A673 (cell line): ENCODE measurements at regions not wholly inside any gene's neighbourhood (a gene's known extent, or its start where the extent isn't known, plus 50 kb on each side); places are given as distances from the start of the nearest gene placed in this dataset.

Experiments used
- BruUV-seq: library from RNA; stranded (reverse); fragments of 400-500 nt; replicated peaks from 2 replicates; lab custom pipeline; 2021; lab: Mats Ljungman, UMichigan
- CTCF ChIA-PET: fragments of 300-600 bp; sonication (Branson Sonifier 250); formaldehyde crosslinking; loops from one replicate; lab custom pipeline; 2022; ENCODE audit warnings: antibody characterized with exemption; lab: Charles Lee
- POLR2A ChIA-PET: fragments of 300-600 bp; sonication (Branson Sonifier 250); formaldehyde crosslinking; loops from one replicate; lab custom pipeline; 2022; ENCODE audit warnings: antibody characterized with exemption; ENCODE audit not compliant: low non-redundant PET; lab: Charles Lee
- DNase-seq: peaks from one replicate; pipeline ENCODE4 v3.0.0-alpha.2; 2015; ENCODE audit warnings: low spot score
- H3K27ac ChIP-seq: fragments of 200-600 bp; sonication (generic); 2 replicates; pipeline ENCODE4 v1.5.1; 2016; ENCODE audit warnings: mixed run types, low read depth, mild to moderate bottlenecking, mixed read lengths, antibody characterized with exemption, low read length; ENCODE audit not compliant: poor library complexity, severe bottlenecking
- H3K27me3 ChIP-seq: fragments of 200-600 bp; sonication (generic); replicated peaks from 2 replicates; pipeline ENCODE4 v1.6.1; 2017; ENCODE audit warnings: mixed run types, low read depth, mild to moderate bottlenecking, mixed read lengths, antibody characterized with exemption, low read length; ENCODE audit not compliant: insufficient read depth, poor library complexity
- H3K36me3 ChIP-seq: fragments of 200-600 bp; sonication (generic); 2 replicates; pipeline ENCODE4 v1.6.1; 2016; ENCODE audit warnings: mixed run types, mild to moderate bottlenecking, mixed read lengths, antibody characterized with exemption, low read length; ENCODE audit not compliant: insufficient read depth, poor library complexity, severe bottlenecking
- H3K4me1 ChIP-seq: fragments of 200-600 bp; sonication (generic); 2 replicates; pipeline ENCODE4 v1.6.1; 2017; ENCODE audit warnings: mixed run types, mild to moderate bottlenecking, mixed read lengths, antibody characterized with exemption, low read length; ENCODE audit not compliant: insufficient read depth, poor library complexity, severe bottlenecking
- H3K4me3 ChIP-seq: fragments of 200-600 bp; sonication (generic); 2 replicates; pipeline ENCODE4 v1.5.1; 2016; ENCODE audit warnings: low read depth, mixed run types, mild to moderate bottlenecking, mixed read lengths, low read length; ENCODE audit not compliant: poor library complexity, severe bottlenecking
- H3K9me3 ChIP-seq: fragments of 200-600 bp; sonication (generic); 2 replicates; pipeline ENCODE4 v1.6.1; 2016; ENCODE audit warnings: mixed run types, low read depth, mild to moderate bottlenecking, mixed read lengths, antibody characterized with exemption, low read length; ENCODE audit not compliant: poor library complexity, severe bottlenecking
- EZH2 ChIP-seq: fragments of 200-600 bp; sonication (generic); IDR thresholded peaks from 2 replicates; pipeline ENCODE4 v1.6.1; 2017; ENCODE audit warnings: borderline replicate concordance, low read depth, mild to moderate bottlenecking, mixed read lengths, antibody characterized with exemption, low read length; ENCODE audit not compliant: poor library complexity, severe bottlenecking
- intact Hi-C: fragments of 100-400 bp; cut with micrococcal nuclease; formaldehyde crosslinking; loops from one replicate; pipeline ENCODE4 v1.10.0; 2022; ENCODE audit not compliant: unreplicated experiment
- TF ChIP-seq, protein P1 (sequence below): fragments of 300-800, 200-600 bp; sonication (generic); conservative IDR thresholded peaks from 2 replicates; pipeline ENCODE4 v1.5.1; 2017; ENCODE audit warnings: low read depth, mild to moderate bottlenecking, antibody characterized with exemption, low read length, moderate library complexity, mixed read lengths

DNA sequence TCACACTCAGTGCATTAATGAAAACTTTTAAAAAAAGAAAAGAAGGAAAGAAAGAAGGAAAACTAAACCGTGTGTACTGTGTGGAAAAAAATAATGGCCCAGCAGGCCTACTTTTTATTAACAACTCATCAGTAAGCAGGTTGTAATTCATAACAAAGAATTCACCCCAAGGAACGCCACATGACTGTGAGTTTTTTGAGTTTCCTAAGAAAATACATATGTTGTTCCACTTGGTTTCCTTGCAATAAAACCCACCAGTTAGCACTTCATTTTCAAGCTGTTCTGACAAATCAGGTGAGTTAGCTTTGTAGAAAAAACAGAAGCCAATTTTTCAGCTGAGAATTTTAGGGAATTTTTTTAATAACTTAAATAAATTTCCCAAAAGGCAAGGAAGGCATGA, 259.3 kb upstream of the TBX18 start:
- ChIA-PET POLR2A (no interaction called here), CTCF (no interaction called here)
- H3K27ac ChIP-seq = no peak overlapping the region
- peaks cover 4% of the 10 kb centered on the region for H3K4me1 ChIP-seq
- H3K4me3 ChIP-seq = no peak overlapping the region
- no peaks in the 10 kb centered on the region for H3K36me3 ChIP-seq
- H3K27me3 ChIP-seq = no peaks in the 10 kb centered on the region
- no peaks in the 10 kb centered on the region for H3K9me3 ChIP-seq
- DNase-seq = no peak
- TF ChIP-seq, protein P1, sequence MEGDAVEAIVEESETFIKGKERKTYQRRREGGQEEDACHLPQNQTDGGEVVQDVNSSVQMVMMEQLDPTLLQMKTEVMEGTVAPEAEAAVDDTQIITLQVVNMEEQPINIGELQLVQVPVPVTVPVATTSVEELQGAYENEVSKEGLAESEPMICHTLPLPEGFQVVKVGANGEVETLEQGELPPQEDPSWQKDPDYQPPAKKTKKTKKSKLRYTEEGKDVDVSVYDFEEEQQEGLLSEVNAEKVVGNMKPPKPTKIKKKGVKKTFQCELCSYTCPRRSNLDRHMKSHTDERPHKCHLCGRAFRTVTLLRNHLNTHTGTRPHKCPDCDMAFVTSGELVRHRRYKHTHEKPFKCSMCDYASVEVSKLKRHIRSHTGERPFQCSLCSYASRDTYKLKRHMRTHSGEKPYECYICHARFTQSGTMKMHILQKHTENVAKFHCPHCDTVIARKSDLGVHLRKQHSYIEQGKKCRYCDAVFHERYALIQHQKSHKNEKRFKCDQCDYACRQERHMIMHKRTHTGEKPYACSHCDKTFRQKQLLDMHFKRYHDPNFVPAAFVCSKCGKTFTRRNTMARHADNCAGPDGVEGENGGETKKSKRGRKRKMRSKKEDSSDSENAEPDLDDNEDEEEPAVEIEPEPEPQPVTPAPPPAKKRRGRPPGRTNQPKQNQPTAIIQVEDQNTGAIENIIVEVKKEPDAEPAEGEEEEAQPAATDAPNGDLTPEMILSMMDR = no peak
- TF ChIP-seq EZH2 = no peak
- no TSS peak for BruUV-seq
- intact Hi-C loops = no loop called here

DNA sequence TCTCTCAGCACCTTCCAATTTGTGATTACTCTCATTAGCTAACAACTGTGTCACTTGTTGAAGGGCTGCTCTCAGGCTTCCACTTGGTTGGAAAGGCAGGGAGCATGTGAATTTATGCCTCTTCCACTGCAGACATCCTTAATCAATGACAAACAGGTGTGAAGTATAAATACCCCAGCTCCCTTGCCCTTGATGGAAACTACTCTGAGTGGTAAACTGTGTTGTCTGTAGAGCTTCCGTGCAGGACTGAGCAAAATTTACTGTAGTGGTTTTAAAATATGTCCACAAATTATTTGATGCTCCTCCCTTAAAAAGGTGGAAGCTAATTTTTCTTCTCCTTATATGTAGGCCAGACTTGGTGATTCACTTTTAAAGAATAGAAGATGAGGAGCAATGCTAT, 253.0 kb upstream of the TBX18 start:
- TF ChIP-seq, protein P1 = no peak
- TF ChIP-seq EZH2 = no peak
- H3K9me3 ChIP-seq = no peaks in the 10 kb centered on the region
- intact Hi-C loops = no loop called here
- BruUV-seq = no TSS peak
- no peaks in the 10 kb centered on the region for H3K27me3 ChIP-seq
- H3K27ac ChIP-seq = no peak overlapping the region
- H3K4me1 ChIP-seq = no peaks in the 10 kb centered on the region
- H3K36me3 ChIP-seq = no peaks in the 10 kb centered on the region
- no peak for DNase-seq
- POLR2A ChIA-PET = no interaction called here
- CTCF ChIA-PET = no interaction called here
- no peak overlapping the region for H3K4me3 ChIP-seq

DNA sequence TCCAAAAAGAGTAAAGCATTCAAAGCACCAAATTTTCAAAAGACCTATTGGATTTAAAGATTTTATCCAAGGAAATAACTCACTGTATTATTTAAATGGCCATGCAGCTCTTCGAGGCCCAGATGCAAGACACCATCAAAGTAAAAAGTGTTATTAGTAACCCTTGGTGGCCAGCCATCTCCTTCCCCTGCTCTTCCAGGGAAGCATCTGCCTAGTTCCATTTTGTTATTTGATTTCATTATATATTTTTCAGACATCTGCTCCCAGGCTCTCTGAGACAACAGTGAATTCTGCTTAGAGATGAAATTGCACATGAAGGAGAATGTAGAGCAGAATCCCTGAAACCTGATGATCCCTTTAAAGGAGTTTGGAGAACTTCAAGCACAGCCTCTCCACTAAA, 252.3 kb upstream of the TBX18 start:
- H3K4me1 ChIP-seq = no peaks in the 10 kb centered on the region
- H3K27ac ChIP-seq = no peak overlapping the region
- BruUV-seq = no TSS peak
- no peak for DNase-seq
- POLR2A ChIA-PET = no interaction called here
- no peaks in the 10 kb centered on the region for H3K9me3 ChIP-seq
- no peaks in the 10 kb centered on the region for H3K27me3 ChIP-seq
- CTCF ChIA-PET = no interaction called here
- H3K4me3 ChIP-seq = no peak overlapping the region
- intact Hi-C loops = no loop called here
- no peak for TF ChIP-seq EZH2
- TF ChIP-seq, protein P1 = no peak
- no peaks in the 10 kb centered on the region for H3K36me3 ChIP-seq
